ENCODE measurements at regions not wholly inside any gene's neighbourhood (a gene's known extent, or its start where the extent isn't known, plus 50 kb on each side); places are given as distances from the start of the nearest gene placed in this dataset.
"Not testable (repeated sequence)": the region's sequence is repeated elsewhere in the genome, so short reads cannot be mapped to it uniquely, and the experiment has no call there.

DNA sequence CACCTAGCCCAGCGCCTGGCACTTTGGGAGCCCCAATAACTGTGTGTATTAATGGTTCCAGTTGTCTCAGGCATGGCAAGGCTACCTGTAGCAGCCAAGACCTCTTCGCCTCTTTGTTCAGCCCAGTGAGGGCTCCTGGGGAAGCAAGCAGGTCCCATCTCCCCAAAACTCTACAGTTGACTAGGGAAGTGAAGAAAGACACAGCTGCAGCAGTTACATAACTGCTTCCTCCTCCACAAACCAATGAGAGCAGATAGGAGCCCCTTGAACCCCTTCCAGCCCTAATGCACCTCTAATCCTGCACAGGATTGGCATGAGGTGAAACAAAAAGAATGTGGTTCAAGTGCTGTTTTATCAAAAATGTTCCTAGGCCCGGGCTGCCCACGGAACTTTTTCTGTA is 100.5 kb downstream of the SYF2 start:
- no peak for DNase-seq

DNA sequence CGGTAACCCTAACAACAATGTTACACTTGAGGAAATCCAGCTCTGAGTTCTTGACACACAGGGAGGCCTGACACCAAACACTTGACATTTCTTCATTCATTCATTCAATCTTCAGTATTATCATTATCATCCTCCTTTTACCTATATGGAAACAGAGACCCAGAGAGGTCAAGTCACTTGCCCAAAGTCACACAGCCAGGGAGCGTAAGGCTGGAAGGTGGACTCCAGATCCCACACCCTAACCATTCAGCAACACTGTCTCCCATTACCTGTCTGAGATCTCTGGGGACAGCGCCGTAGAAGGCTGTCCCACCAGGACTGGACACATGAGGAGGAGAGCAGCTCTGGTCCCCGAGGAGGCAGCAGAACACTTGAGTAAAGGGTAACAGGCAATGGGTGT is 101.4 kb downstream of the SYF2 start:
- DNase-seq, result no peak

DNA sequence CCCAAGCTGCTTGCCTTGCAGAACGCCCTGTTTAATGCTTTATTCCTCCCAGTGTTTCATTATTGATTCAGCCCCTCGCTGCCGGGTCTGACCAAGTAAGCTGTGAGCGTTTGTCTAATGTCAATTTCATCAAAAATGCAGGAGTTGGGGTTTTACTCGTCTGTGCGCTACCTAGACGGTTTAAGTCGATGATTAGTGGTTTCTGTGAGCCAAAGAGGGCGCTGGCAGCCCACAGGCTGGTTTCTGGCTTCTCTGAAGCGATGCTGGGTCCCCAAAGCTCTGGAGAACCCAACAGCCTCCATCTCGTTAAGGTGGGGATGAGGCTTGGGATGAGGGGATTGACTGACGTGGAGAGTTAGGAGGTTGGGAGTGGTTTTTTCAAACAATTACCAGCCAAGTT is 102.9 kb downstream of the SYF2 start:
- DNase-seq, result no peak

DNA sequence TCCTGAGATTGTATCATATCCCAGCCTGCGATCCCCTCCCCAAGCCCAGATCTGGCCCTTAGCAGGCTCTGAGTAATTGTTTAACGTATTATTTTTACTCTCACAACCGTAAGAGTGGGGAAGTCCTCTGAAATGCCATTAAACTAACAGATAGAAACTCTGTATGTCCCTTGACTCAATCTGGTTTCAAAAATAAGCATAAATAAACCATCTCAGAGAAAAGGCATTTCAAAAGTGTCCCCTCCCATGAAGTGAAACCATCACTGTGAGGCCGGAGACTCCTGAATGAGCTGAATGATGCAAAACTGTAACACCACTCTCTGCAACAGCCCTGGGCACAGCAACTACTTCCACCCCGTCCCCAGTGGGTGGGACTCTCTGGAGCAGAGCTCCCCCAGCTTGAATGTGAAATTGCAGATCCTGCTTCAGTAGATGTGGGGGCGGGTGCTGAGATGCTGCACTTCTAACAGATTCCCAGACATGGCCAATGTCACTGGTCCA is 104.1 kb downstream of the SYF2 start:
- DNase-seq, result no peak

DNA sequence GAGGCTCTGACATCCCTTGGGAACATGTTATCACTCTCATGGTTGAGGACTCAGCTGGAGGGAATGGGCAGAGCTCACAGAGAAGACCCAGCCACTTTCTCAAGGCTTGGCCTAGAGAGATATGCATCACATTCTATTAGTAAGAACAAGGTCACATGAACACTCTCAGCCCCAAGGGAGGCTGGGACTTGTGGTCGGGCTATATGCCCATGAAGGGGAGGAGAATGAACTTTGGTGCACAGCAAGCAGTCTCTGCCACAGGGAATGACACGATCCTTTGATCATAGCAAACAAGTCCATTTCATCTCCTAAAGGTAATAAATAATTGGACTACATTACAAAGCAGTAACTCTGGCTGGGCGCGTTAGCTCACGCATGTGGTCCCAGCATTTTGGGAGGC is 105.7 kb downstream of the SYF2 start:
- no peak for DNase-seq

DNA sequence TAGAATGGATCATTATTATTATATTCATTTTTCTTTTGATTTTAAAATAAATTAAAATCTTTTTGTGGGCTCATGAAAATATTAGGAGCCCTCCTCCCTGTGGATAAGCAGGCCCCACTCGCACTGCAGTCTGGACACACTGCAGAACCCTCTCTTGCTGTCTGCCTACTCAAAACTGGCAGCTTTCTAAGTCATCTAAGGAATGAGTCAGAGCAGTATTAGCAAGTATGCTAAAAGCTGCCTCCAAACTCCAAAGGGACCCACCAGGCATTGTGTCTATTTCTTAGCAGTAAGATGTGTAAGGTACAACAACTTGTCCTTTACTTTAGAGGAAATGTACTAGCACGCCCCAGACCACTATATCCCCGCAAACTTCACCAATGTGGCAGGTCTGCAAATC is 108.8 kb downstream of the SYF2 start:
- DNase-seq, result no peak

DNA sequence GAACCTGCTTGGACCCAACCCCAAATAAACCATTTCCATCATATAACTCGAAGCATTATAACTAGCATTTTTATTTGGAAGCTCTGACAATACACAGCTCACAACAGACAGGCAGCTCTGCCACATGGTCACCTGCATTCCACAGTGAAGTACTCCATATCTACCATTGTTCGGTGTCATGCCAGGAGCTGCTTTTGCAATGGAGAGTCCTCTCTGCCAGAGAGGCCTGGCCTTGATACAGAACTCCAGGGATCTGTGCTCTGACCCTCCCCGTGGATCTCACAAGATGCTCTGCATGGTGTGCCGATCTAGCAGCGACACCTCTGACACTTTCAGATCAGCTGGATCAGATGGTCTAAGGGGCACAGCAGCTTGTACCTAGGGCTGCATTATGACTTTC is 109.6 kb downstream of the SYF2 start:
- no peak for DNase-seq

DNA sequence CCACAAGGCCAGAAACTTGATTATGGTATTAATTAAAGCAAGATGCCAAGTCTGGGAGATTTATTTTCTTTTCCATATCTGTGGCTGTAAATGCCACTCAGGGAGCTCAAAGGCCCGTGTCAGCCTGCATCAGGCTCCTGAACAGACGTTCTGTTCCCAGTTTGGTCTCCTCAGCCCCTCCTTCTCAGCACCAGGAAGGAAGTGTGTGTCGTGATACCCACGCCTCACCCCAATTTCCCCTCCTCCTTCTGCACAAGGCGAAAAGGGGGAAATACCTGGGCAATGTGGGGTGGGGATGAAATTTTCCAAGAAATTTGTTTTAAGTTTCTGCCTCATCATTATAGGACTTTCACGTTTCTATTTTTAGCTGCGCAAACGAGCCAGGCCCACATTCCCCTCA is 112.0 kb downstream of the SYF2 start:
- DNase-seq, result no peak

DNA sequence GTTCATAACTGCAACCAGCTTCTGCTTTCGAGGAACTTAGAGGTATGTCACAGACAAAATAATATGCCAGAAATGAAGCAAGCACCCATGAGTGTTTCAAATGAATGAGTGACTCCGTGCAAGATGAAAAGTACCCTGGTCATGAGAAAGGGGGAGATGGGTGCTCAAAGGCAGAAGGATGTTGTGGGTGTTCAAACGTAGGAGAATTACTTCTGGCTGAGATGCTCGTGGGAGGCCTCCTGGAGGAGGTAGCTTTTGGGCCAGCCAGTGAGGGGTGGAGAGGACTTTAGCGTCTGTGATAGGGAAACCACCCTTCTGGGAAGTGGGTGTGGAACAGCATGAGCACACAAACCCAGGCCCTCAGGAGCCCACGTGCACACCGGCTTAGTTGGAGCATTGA is 113.8 kb downstream of the SYF2 start:
- DNase-seq, result no peak

DNA sequence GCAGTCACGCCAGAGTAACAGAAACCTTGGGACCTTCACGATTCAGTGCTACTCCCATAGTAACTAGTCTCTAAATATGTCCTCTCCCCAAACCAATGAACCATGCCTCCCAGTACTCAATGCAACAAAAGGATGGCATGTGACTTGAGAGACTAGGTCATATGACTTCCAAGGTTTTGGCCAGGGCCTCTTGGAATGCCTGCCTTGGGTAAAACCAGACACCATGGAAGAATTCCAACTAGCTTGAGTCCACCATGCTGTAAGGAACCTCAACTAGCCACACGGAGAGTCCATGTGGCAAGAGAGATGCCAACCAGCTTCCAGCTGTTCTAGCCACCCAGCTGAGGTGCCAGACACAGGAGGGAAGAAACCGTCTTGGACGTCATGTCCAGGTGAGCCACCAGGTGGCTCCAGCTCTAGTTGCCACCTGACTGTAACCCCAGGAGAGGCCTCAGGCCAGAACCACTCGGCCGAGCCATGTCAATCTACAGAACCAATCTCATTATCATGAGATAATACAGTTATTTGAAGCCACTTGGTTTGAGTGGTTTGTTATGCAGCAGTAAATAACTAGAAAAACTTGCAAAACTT is 115.0 kb downstream of the SYF2 start:
- DNase-seq, result no peak

DNA sequence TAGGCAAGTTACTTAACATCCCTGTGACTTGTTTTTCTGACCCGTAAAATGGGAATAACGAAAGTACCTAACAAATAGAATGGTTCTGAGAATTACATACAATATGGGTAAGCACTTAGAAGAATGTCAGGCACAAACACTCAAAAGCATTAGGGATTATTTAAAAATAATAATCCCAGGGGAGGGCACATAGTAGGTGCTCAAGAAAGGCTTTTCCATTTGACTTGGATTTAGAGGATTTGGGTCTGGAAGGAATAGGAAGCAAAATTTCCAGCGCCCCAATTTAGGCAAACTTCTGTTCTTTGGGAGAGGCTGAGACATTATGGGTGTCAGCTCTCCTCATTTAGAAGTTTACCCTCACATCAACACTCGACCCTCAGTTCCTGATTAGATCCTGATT is 115.5 kb downstream of the SYF2 start:
- DNase-seq, result no peak

DNA sequence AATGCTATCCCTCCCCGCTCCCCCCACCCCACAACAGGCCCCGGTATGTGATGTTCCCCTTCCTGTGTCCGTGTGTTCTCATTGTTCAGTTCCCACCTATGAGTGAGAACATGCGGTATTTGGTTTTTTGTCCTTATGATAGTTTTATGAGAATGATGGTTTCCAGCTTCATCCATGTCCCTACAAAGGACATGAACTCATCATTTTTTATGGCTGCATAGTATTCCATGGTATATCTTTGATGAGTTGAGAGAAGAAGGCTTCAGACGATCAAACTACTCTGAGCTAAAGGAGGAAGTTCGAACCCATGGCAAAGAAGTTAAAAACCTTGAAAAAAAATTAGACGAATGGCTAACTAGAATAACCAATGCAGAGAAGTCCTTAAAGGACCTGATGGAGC is 116.2 kb downstream of the SYF2 start:
- not testable (repeated sequence) for DNase-seq

DNA sequence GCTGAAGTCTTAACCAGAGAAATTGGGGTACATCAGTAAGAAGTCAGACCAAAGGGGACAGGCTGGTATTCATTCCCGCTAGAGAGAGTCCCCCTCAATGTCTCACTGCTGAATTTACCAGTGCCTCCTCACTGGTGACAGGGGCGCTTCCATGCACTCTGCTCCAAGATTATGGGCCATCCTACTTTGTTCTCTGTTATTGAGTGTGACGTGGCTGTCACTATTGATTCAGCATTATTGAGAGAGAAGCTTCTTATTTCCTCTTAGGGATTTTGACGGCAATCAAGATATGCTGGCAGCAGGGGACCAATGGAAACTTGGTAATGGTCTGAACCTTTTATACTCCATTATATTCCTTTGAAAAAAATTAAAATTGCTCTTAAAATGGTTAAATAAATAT is 118.6 kb downstream of the SYF2 start:
- no peak for DNase-seq

DNA sequence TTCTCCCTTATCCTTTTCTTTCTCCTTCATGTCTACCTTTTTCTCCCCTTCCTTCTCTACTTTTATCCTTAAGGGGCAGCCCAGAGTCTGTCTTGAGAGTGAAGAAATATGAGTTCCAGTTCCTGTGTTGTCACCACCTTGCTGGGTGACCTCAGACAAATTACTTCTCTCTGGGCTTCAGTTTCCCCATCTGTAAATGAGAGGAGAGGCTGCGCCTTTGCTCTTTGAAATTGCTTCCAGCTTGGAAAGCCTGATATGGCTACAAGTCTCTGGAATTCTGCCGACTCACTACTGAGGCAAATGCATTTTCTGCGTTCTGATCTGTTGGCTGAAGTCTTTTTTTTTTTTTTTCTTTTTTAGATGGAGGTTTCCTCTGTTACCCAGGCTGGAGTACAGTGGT is 119.2 kb downstream of the SYF2 start:
- no peak for DNase-seq

DNA sequence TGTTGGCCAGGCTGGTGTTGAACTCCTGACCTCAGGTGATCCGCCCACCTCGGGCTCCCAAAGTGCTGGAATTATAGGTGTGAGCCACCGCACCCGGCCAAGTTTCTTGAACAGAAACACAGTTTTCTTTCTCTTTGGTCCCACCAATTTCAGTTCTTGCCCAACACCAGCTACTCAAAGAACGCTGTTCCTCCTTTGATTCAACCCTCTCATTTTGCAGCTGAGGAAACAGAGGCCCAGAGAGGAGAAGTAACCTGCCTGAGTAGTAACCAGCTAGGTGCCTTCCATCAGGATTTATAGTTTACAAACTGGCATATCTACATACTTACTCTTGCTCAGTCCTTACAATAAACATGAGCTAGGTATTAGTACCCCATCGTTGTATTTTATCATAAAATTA is 119.9 kb downstream of the SYF2 start:
- no peak for DNase-seq

DNA sequence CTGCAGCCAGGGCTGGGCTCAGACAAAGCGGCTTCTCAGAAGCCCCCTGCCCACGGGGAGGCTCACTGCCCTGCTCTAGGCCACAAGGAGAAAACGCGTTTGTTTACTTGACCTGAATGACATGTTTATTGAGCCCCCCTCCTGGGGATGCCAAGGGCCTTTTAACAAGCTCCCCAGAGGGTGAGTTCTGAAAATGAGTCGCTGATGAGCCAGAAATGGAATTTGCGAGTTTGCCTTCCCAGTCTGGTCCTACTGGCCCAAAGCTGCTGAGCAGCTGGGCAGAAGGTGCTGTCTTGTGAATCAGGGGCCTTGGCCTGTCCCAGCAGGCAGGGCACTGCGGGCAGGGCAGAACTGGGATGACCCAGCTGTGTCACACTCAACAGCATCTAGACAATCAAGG is 120.6 kb downstream of the SYF2 start:
- DNase-seq, result no peak

DNA sequence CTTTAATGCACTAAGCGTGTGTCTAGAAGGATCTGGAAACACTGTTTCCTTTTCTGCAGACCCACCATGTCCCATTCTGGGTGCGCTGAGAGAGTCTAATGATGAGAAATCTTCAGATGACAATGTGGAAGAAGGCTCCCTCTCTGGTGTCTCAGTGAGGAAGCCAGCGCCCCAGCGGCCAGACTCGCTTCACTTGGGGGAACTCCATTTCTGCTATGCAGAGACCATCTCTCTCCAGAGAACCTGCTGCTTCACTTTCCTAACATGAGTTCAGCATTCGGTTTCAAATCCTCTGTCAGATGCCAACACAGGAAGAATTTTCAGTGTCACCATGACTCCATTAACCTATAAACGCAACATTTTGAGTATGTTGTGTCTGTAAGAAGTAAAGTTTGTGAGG is 121.8 kb downstream of the SYF2 start:
- DNase-seq, result no peak

DNA sequence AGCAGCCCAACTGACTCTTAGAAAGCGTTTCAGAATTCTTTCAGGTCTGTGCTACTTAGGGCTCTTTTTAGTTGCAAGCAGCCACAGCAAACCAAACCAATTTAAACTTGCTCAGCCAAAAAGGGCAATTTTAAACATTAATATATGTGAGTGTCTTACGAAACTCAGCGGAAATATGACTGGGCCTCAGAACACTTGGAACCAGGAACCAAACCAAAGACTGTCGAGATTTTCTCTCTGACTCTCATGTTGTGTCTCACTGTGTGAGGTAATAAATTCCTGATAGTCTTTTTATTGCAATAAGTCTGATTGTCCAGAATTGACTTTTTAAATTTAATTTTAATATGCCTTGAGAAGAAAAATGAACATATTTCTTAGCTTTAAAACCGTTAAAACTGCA is 122.3 kb downstream of the SYF2 start:
- no peak for DNase-seq

DNA sequence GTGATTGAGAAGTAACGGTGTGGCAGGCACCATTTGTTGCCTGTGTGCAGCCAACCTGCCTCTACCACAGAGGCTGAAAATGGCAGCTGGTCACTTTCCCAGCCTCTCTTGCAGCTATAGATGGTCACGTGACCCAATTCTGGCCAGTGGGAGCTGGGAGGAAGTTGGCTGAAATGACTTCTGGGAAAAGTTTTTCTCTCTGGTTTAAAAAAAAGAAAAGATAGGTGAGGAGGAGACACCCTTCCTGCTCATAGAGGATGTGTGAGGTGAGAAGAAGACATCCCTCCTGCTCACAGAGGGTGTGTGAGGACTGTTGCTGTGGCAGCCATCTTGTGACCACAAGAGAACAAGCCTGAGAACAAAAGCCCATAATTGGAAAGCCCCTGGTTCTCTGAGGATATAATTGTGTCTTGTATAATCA is 122.8 kb downstream of the SYF2 start:
- no peak for DNase-seq

DNA sequence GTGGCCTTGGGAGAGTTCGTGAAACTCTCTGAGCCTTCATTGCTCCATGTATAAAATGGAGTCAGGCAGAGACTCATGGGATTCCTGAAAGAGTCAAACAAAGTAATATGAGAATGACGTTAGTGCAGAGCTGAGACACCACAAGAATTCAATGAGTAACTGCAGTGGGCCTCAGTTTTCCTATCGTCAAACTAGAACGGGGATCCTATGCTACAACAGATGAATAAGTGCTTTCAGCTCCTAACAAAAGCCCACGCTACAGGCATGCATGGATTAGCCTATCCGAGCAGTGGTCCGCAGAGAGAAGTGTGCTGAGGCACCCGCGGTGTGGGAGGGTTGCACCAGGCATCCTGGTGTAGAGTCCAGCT is 124.7 kb downstream of the SYF2 start:
- no peak for DNase-seq

DNA sequence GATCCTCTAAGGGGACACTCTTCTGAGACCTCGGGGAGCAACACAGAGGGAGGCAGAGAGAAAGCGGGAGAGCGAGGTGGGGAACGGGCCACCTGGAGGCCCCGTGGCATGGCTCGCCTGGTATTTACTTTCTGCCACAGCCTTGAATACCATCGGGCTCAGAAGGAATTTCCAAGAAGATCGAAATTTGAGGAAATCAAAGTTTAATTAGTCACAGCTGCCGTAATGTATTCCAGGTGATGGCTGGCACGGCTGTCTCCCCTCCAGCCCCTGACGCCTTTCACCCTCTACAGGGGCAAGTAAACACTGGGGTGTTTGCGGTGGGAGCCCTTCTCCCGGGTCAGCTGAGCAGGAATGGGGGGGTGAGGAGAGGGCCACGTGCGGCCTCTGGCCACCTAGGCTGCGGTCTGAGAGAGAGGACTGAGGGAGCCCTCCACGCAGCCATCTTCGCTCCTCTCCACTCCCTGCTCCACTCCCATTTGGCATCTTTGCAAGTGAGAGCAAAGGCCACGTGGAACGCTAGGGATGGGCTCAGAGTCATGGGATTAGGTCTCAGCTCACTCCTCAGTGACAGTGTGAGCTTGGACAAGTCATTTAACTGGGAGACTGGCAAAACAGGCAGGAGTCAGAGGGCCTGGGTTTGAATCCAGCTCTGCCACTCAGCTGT is 125.2 kb downstream of the SYF2 start:
- DNase-seq, result no peak

DNA sequence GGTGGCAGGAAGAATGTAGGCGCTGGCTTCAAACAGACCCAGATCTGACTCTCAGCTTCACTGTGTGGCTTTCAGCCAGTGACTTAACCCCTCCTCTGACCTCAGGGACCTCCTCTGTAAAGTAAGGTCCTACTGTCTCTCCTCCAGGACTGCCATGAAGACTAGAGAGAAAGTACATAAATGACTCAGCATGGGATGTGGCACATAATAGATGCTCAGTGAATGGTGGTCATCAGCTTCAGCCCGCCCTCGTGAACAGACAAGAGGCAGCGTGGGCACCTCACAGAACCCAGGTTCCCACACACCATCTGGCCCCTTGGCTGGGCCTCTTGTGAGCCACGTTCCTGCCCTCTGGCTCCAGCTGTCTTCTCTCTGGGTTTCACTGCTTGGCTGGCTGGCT is 126.0 kb downstream of the SYF2 start:
- no peak for DNase-seq

DNA sequence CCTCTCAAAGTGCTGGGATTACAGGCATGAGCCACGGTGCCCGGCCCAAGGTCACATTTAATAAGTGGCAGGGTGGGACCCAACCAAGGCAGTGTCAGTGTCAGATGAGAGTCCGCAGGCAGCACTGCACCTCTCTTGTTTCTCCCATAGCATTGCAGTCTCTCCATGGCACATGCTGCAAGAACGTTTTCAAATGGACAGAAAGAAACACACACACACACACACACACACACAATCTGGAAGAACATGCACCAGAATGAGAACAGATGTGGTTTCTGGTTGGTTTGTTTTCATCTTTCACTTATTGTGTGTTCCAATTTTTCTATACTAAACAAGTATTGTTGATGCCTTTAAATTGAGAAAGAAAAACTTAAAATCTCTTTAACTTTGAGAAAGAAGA is 126.5 kb downstream of the SYF2 start:
- DNase-seq, result no peak

DNA sequence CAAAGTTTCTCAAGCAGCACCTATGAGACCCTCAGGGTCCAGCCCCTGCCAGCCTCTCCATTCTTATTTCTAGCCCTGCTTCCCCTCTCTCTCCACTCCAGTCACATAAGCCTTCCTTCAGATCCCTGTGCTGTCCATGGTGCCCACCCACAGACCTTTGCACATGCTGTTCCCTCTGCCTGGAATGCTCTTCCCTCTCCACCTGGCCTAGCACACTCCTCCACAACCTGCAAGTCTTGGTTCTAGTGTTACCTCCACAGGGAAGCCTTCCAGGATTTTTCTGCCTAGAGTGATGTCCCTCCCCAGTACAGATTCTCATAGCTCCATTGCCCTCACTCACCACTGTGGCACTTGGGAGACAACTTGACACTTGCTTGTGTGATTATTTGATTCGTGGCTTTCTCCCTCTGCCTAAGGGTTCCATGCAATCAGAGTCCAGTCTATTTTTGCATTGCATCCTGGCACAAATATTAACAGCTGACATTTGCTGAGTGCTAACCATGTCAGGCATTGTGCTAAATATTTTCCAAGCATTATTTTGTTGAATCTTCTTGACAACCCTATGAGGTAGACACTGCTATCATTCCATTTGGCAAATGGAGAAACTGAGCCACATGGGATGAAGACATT is 127.3 kb downstream of the SYF2 start:
- no peak for DNase-seq
